OCI-LY7 (cell line): ENCODE measurements at regions not wholly inside any gene's neighbourhood (a gene's known extent, or its start where the extent isn't known, plus 50 kb on each side); places are given as distances from the start of the nearest gene placed in this dataset.

Experiments used
- BruUV-seq: library from RNA; stranded (reverse); fragments of 400-500 nt; replicated peaks from 2 replicates; lab custom pipeline; 2021; lab: Mats Ljungman, UMichigan
- CTCF ChIA-PET: fragments of 300-600 bp; sonication (Branson Sonifier 250); formaldehyde crosslinking; loops from one replicate; lab custom pipeline; 2022; ENCODE audit warnings: antibody characterized with exemption; ENCODE audit not compliant: unreplicated experiment; lab: Charles Lee
- POLR2A ChIA-PET: fragments of 300-600 bp; sonication (Branson Sonifier 250); formaldehyde crosslinking; loops from one replicate; lab custom pipeline; 2022; ENCODE audit warnings: antibody characterized with exemption; lab: Charles Lee
- DNase-seq: peaks from one replicate; pipeline ENCODE4 v3.0.0-alpha.2; 2015; ENCODE audit warnings: low spot score
- H2AFZ ChIP-seq: fragments of 200-600 bp; sonication (generic), shearing (Covaris generic); 2 replicates; pipeline ENCODE4 v1.6.1; 2014; ENCODE audit warnings: mild to moderate bottlenecking, antibody characterized with exemption, low read length, moderate library complexity
- H3K27ac ChIP-seq: fragments of 200-600 bp; sonication (generic); 2 replicates; pipeline ENCODE4 v1.5.1; 2014; ENCODE audit warnings: mixed run types, low read depth, mild to moderate bottlenecking, moderate library complexity, low read length, inconsistent platforms; ENCODE audit not compliant: poor library complexity, severe bottlenecking
- H3K36me3 ChIP-seq: fragments of 200-600 bp; sonication (generic); 2 replicates; pipeline ENCODE4 v1.6.1; 2014; ENCODE audit warnings: mild to moderate bottlenecking, antibody characterized with exemption, low read length, moderate library complexity, mixed read lengths; ENCODE audit not compliant: insufficient read depth
- H3K4me1 ChIP-seq: fragments of 200-600 bp; sonication (generic); 2 replicates; pipeline ENCODE4 v1.5.1; 2014; ENCODE audit warnings: mild to moderate bottlenecking, low read length; ENCODE audit not compliant: insufficient read depth, poor library complexity, severe bottlenecking
- H3K4me2 ChIP-seq: fragments of 200-600 bp; sonication (generic); 2 replicates; pipeline ENCODE4 v1.6.1; 2014; ENCODE audit warnings: mild to moderate bottlenecking, low read length
- H3K4me3 ChIP-seq: fragments of 200-600 bp; sonication (generic); 2 replicates; pipeline ENCODE4 v1.5.1; 2014; ENCODE audit warnings: mild to moderate bottlenecking, low read depth, low read length; ENCODE audit not compliant: poor library complexity, severe bottlenecking
- H3K79me2 ChIP-seq: fragments of 200-600 bp; sonication (generic); 2 replicates; pipeline ENCODE4 v1.6.1; 2016; ENCODE audit warnings: low read depth, mild to moderate bottlenecking, low read length, moderate library complexity, mixed read lengths; ENCODE audit not compliant: insufficient read depth
- H3K9me2 ChIP-seq: fragments of 200-600 bp; sonication (generic); 2 replicates; pipeline ENCODE4 v1.6.1; 2016; ENCODE audit warnings: mild to moderate bottlenecking, low read length, mixed read lengths; ENCODE audit not compliant: insufficient read depth
- H3K9me3 ChIP-seq: fragments of 200-600 bp; sonication (generic); 2 replicates; pipeline ENCODE4 v1.6.1; 2014; ENCODE audit warnings: mild to moderate bottlenecking, mixed run types, low read length, mixed read lengths
- H4K20me1 ChIP-seq: fragments of 200-600 bp; sonication (generic); 2 replicates; pipeline ENCODE4 v1.6.1; 2014; ENCODE audit warnings: mild to moderate bottlenecking, antibody characterized with exemption, low read length, moderate library complexity, mixed read lengths; ENCODE audit not compliant: insufficient read depth
- EZH2phosphoT487 ChIP-seq: fragments of 200-600 bp; sonication (generic); IDR thresholded peaks from 2 replicates; pipeline ENCODE4 v1.6.1; 2018; ENCODE audit warnings: low read depth, borderline replicate concordance, mild to moderate bottlenecking, mixed run types, antibody characterized with exemption, low read length, moderate library complexity, mixed read lengths
- intact Hi-C: fragments of 100-400 bp; cut with micrococcal nuclease; formaldehyde crosslinking; loops from one replicate; pipeline ENCODE4 v1.10.0; 2022; ENCODE audit not compliant: unreplicated experiment
- TF ChIP-seq, protein P1 (sequence below): fragments of 200-600 bp; sonication (generic); conservative IDR thresholded peaks from 2 replicates; pipeline ENCODE4 v1.5.1; 2014; ENCODE audit warnings: mild to moderate bottlenecking, antibody characterized with exemption, low read length, moderate library complexity, mixed read lengths

- Histone ChIP-seq H3K27ac (no peak overlapping the region), H3K9me3 (no peaks in the 10 kb centered on the region), H2AFZ (no peak overlapping the region), H3K4me1 (no peaks in the 10 kb centered on the region), H3K36me3 (no peaks in the 10 kb centered on the region), H3K4me3 (no peak overlapping the region), H3K9me2 (no peaks in the 10 kb centered on the region), H3K79me2 (no peaks in the 10 kb centered on the region), H4K20me1 (no peaks in the 10 kb centered on the region), H3K4me2 (no peak overlapping the region)
- no TSS peak for BruUV-seq
- ChIA-PET CTCF (no interaction called here), POLR2A (interaction anchor here (1.4 kb wide), 1 partner anchor 13 kb away, joined by 3 read pairs; no protein-coding TSS in a partner anchor)
- DNase-seq, result no peak
- intact Hi-C loops, result no loop called here
- no peak for TF ChIP-seq EZH2phosphoT487
- TF ChIP-seq, protein P1, sequence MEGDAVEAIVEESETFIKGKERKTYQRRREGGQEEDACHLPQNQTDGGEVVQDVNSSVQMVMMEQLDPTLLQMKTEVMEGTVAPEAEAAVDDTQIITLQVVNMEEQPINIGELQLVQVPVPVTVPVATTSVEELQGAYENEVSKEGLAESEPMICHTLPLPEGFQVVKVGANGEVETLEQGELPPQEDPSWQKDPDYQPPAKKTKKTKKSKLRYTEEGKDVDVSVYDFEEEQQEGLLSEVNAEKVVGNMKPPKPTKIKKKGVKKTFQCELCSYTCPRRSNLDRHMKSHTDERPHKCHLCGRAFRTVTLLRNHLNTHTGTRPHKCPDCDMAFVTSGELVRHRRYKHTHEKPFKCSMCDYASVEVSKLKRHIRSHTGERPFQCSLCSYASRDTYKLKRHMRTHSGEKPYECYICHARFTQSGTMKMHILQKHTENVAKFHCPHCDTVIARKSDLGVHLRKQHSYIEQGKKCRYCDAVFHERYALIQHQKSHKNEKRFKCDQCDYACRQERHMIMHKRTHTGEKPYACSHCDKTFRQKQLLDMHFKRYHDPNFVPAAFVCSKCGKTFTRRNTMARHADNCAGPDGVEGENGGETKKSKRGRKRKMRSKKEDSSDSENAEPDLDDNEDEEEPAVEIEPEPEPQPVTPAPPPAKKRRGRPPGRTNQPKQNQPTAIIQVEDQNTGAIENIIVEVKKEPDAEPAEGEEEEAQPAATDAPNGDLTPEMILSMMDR, result no peak
These were observed 206.7 kb downstream of the KIF21A start for GRCh38 chr12:39235990-39236767.

DNA sequence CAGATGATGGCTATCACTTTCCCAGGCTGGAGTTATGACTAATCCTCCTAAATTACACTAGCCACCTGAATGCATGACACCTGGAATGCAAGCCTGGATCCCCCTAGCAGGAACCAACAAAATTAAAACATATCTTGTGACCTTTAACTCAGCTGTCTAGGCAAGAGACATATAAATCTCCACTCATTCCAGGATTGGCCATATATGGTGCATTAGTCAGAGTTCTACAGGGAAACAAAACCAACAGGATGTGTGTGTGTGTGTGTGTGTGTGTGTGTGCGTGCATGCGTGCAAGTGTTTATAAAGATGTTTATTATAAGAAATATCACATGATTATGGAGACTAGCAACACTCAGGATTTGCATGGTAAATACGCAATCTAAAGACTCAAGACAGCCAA is 212.8 kb downstream of the KIF21A start:
- Histone ChIP-seq H4K20me1 (no peaks in the 10 kb centered on the region), H2AFZ (no peak overlapping the region), H3K4me3 (no peak overlapping the region), H3K9me3 (no peaks in the 10 kb centered on the region), H3K4me1 (no peaks in the 10 kb centered on the region), H3K36me3 (no peaks in the 10 kb centered on the region), H3K79me2 (no peaks in the 10 kb centered on the region), H3K27ac (no peak overlapping the region), H3K9me2 (no peaks in the 10 kb centered on the region), H3K4me2 (no peak overlapping the region)
- POLR2A ChIA-PET, result no interaction called here
- intact Hi-C loops, result no loop called here
- BruUV-seq, result no TSS peak
- CTCF ChIA-PET, result no interaction called here
- DNase-seq, result no peak
- TF ChIP-seq EZH2phosphoT487, result no peak
- TF ChIP-seq, protein P1, result no peak

DNA sequence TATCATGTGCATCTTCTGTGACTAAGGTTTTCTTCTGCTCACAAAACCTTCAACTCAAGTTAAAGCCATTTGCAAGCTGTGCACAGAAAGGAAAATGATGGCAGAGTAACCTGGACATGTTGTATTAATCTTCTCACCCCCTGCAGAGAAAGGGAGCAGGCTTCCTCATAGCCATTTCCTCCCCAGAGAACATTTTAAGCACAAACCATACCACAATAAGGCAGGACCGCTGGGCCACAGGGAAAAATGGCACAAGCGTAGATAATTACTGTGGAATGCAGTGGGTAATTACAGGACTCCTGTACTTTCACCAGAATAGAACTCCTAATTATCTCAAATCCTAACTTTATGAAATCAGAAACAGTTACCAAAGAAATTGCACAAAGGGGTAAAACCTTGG is 215.7 kb downstream of the KIF21A start:
- no peaks in the 10 kb centered on the region for H3K9me2 ChIP-seq
- CTCF ChIA-PET, result no interaction called here
- H3K9me3 ChIP-seq, result no peaks in the 10 kb centered on the region
- no peak overlapping the region for H3K27ac ChIP-seq
- H2AFZ ChIP-seq, result no peak overlapping the region
- BruUV-seq, result no TSS peak
- no peaks in the 10 kb centered on the region for H3K79me2 ChIP-seq
- no peak for DNase-seq
- H3K36me3 ChIP-seq, result no peaks in the 10 kb centered on the region
- H3K4me2 ChIP-seq, result no peak overlapping the region
- no peak for TF ChIP-seq EZH2phosphoT487
- TF ChIP-seq, protein P1, result no peak
- H3K4me3 ChIP-seq, result no peak overlapping the region
- intact Hi-C loops, result no loop called here
- no peaks in the 10 kb centered on the region for H4K20me1 ChIP-seq
- no peaks in the 10 kb centered on the region for H3K4me1 ChIP-seq
- POLR2A ChIA-PET, result no interaction called here
